ENCODE measurements at regions not wholly inside any gene's neighbourhood (a gene's known extent, or its start where the extent isn't known, plus 50 kb on each side); places are given as distances from the start of the nearest gene placed in this dataset.
A peak's percentile ranks its signal among the peaks of the same experiment; 100 is the strongest.
"Not testable (repeated sequence)": the region's sequence is repeated elsewhere in the genome, so short reads cannot be mapped to it uniquely, and the experiment has no call there.

DNA sequence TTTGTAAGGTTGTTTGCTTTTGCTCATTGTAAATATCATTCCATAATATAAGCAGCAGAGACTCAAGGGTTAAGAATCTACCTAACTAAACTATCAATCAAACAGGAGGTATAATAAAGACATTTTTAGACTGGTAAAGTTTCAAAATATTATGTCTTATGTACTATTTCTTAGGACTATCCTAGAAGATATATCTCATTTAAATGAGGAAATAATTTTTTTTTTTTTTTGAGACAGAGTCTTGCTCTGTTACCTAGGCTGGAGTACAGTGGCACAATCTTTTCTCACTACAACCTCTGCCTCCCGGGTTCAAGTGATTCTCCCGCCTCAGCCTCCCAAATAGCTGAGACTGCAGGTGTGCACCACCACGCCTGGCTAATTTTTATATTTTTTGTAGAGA is 80.9 kb upstream of the PARD3 start:
- Histone ChIP-seq H3K4me1 (no peaks in the 10 kb centered on the region), H3K4me3 (no peak overlapping the region), H3K27me3 (ENCODE audit: low read depth) (no peaks in the 10 kb centered on the region), H3K9me3 (no peaks in the 10 kb centered on the region), H3K36me3 (replicated peaks) (no peaks in the 10 kb centered on the region)
- in situ Hi-C loops (cut with MboI; ENCODE audit: low sequenced_read_pairs): no loop called here
- no peak for DNase-seq (ENCODE audit: low spot score in 2 of 2)

- H3K4me1 ChIP-seq; H3K9me3 ChIP-seq; H3K4me3 ChIP-seq; H3K27me3 ChIP-seq (ENCODE audit: low read depth); DNase-seq (ENCODE audit: low spot score in 2 of 2); H3K36me3 ChIP-seq (replicated peaks); in situ Hi-C loops (cut with MboI; ENCODE audit: low sequenced_read_pairs): not testable (repeated sequence)
Observed at GRCh38 chr10:34895046-34895445, 80.0 kb upstream of the PARD3 start.

DNA sequence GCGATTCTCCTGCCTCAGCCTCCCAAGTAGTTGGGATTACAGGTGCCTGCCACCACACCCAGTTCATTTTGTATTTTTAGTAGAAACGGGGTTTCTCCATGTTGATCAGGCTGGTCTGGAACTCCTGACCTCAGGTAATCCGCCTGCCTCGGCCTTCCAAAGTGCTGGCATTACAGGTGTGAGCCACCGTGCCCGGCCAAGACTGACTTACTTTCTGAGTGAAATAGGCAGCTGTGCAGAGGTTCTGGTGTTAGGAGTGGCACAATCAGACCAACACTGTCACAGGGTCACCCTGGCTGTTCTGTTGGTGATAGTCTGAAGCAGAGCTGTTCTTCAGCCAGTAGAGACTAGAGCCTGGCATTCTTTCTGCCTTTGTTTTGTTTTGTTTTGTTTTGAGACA is 77.4 kb upstream of the PARD3 start:
- H3K36me3 ChIP-seq (replicated peaks); H3K4me3 ChIP-seq; H3K4me1 ChIP-seq; DNase-seq (ENCODE audit: low spot score in 2 of 2); in situ Hi-C loops (cut with MboI; ENCODE audit: low sequenced_read_pairs); H3K9me3 ChIP-seq; H3K27me3 ChIP-seq (ENCODE audit: low read depth): not testable (repeated sequence)

DNA sequence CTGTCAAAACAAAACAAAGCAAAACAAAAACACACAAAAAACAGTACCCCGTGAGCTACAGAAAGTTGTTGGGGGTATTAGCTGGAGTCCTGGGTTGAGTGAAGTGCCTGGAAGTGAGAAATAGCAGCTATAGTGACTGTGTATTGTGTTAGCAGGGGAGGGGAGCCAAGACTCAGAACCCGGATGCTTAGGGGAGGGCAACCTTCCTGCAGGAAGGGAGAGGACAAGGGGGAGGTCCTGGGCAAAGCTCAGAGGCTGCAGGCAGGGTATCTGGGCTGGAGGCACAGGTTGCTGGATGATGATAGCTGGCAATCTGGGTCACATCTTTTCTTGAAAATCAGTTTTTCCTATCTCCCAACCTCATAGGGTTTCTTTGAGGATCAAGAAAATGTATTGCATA is 75.8 kb upstream of the PARD3 start:
- no peaks in the 10 kb centered on the region for H3K9me3 ChIP-seq
- no peak for DNase-seq (ENCODE audit: low spot score in 2 of 2)
- no peak overlapping the region for H3K4me3 ChIP-seq
- in situ Hi-C loops (cut with MboI; ENCODE audit: low sequenced_read_pairs): no loop called here
- H3K36me3 ChIP-seq (replicated peaks): no peaks in the 10 kb centered on the region
- H3K4me1 ChIP-seq: no peaks in the 10 kb centered on the region
- no peaks in the 10 kb centered on the region for H3K27me3 ChIP-seq (ENCODE audit: low read depth)

DNA sequence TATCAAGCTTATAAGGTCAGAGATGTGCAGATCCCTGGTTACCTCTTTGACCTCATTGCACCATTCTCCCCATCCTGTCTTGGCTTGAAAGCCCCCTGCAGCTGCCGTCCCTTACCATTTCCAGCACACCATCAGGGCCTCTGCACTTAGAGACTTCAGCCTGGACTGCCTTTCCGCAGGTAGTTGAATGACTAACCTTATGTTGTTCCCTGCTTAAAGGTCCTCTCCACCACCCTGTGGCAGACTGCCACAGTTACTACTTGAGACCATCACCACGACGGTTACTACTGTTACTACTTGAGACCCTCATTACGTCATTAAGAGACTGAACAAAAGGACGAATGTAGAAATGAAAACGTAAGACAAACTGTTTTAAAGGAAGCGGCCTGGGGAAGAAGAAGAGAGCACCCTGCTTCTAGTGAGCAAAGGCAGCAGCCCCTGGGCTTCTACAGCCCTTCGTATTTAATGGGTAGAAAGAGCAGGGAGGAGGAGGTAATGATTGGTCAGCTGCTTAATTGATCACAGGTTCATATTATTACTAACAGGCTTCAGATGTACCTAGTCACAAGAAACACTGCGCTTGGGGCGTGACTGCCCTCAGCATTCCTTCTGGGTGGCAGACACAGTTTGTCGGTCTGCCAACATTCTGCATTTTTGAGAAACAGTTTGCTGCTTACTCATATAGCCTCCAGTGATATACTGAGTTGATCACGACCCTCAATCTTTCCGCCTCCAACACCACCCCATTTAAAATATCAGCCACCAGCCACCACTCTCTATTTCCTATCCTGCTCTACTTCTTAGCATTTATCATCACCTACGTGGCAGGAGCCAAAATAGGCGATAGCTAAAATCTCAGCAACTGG is 74.1 kb upstream of the PARD3 start:
- Histone ChIP-seq H3K9me3 (no peaks in the 10 kb centered on the region), H3K4me3 (no peak overlapping the region), H3K36me3 (replicated peaks) (no peaks in the 10 kb centered on the region), H3K4me1 (no peaks in the 10 kb centered on the region), H3K27me3 (ENCODE audit: low read depth) (no peaks in the 10 kb centered on the region)
- in situ Hi-C loops (cut with MboI; ENCODE audit: low sequenced_read_pairs): no loop called here
- DNase-seq (ENCODE audit: low spot score in 2 of 2): no peak

- no peaks in the 10 kb centered on the region for H3K27me3 ChIP-seq (ENCODE audit: low read depth)
- no peaks in the 10 kb centered on the region for H3K36me3 ChIP-seq (replicated peaks)
- H3K4me1 ChIP-seq: no peaks in the 10 kb centered on the region
- no peaks in the 10 kb centered on the region for H3K9me3 ChIP-seq
- in situ Hi-C loops (cut with MboI; ENCODE audit: low sequenced_read_pairs): no loop called here
- no peak for DNase-seq (ENCODE audit: low spot score in 2 of 2)
- H3K4me3 ChIP-seq: no peak overlapping the region
Observed at GRCh38 chr10:34886906-34887642, 72.0 kb upstream of the PARD3 start.

- peak in 1 of 2 experiments; percentile 16 for DNase-seq (ENCODE audit: low spot score in 2 of 2)
- H3K36me3 ChIP-seq (replicated peaks): no peaks in the 10 kb centered on the region
- no peaks in the 10 kb centered on the region for H3K4me1 ChIP-seq
- no peaks in the 10 kb centered on the region for H3K9me3 ChIP-seq
- in situ Hi-C loops (cut with MboI; ENCODE audit: low sequenced_read_pairs): no loop called here
- no peaks in the 10 kb centered on the region for H3K27me3 ChIP-seq (ENCODE audit: low read depth)
- H3K4me3 ChIP-seq: no peak overlapping the region
Observed at GRCh38 chr10:34885898-34886297, 70.8 kb upstream of the PARD3 start.

- no peak overlapping the region for H3K4me3 ChIP-seq
- H3K27me3 ChIP-seq (ENCODE audit: low read depth): no peaks in the 10 kb centered on the region
Observed at GRCh38 chr10:34885011-34885410, 69.9 kb upstream of the PARD3 start.

DNA sequence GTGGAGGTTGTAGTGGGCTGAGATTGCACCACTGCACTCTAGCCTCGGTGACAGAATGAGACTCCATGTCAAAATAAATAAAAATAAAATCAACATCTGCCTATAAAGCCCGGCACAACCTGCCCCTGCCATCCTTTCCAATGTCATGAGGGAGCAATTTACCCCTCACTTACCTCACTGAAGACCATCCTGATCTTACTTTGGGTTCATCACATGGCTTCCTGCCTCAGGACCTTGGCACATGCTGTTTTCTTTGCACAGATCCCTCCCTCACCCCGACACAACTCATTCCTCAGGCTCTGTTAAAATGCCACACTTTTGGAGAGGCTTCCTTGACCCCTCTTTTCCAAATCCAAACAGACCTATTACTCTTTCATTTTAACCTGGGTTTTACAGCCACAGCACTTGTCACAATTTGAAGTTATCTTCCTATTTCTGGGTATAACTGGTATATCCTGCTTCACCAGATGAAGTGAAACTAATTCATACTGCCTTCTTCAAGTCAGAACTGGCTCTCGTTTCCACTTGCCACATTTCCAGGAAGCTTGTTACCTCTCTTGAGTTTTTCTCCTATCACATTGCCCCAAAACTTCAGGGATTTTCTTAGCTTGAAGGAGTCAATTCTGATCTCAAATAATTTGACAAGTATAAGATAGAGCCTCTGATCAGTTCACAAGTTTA is 69.3 kb upstream of the PARD3 start:
- Histone ChIP-seq H3K9me3 (no peaks in the 10 kb centered on the region), H3K27me3 (ENCODE audit: low read depth) (no peaks in the 10 kb centered on the region), H3K4me3 (no peak overlapping the region), H3K36me3 (replicated peaks) (no peaks in the 10 kb centered on the region), H3K4me1 (no peaks in the 10 kb centered on the region)
- in situ Hi-C loops (cut with MboI; ENCODE audit: low sequenced_read_pairs): no loop called here
- DNase-seq (ENCODE audit: low spot score in 2 of 2): no peak

More at GRCh38 chr10:34885011-34885410, 69.9 kb upstream of the PARD3 start:
- in situ Hi-C loops (cut with MboI; ENCODE audit: low sequenced_read_pairs): no loop called here
- no peaks in the 10 kb centered on the region for H3K9me3 ChIP-seq
- no peaks in the 10 kb centered on the region for H3K36me3 ChIP-seq (replicated peaks)
- no peaks in the 10 kb centered on the region for H3K4me1 ChIP-seq
- no peak for DNase-seq (ENCODE audit: low spot score in 2 of 2)

GRCh38 chr10:34880817-34881216 is 65.7 kb upstream of the PARD3 start:
- in situ Hi-C loops (cut with MboI; ENCODE audit: low sequenced_read_pairs): no loop called here
- DNase-seq (ENCODE audit: low spot score in 2 of 2): no peak
- Histone ChIP-seq H3K36me3 (replicated peaks) (no peaks in the 10 kb centered on the region), H3K4me3 (no peak overlapping the region), H3K9me3 (no peaks in the 10 kb centered on the region), H3K4me1 (peaks cover 9% of the 10 kb centered on the region), H3K27me3 (ENCODE audit: low read depth) (no peaks in the 10 kb centered on the region)

DNA sequence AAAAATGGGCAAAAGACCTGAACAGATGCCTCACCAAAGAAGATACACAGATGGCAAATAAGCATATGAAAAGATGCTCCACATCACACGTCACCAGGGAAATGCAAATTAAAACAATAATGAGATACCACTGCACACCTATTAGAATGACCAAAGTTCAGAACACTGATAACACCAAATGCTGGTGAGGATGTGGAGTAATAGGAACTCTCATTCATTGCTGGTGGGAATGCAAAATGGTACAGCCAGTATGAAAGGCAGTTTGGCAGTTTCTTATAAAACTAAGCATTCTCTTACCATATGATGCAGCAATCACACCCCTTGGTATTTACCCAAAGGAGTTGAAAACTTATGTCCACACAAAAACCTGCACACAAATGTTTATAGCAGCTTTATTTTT is 63.6 kb upstream of the PARD3 start:
- in situ Hi-C loops (cut with MboI; ENCODE audit: low sequenced_read_pairs); H3K9me3 ChIP-seq; H3K4me3 ChIP-seq; H3K36me3 ChIP-seq (replicated peaks); H3K27me3 ChIP-seq (ENCODE audit: low read depth); H3K4me1 ChIP-seq: not testable (repeated sequence)
- peak in 1 of 2 experiments; percentile 16 for DNase-seq (ENCODE audit: low spot score in 2 of 2)

DNA sequence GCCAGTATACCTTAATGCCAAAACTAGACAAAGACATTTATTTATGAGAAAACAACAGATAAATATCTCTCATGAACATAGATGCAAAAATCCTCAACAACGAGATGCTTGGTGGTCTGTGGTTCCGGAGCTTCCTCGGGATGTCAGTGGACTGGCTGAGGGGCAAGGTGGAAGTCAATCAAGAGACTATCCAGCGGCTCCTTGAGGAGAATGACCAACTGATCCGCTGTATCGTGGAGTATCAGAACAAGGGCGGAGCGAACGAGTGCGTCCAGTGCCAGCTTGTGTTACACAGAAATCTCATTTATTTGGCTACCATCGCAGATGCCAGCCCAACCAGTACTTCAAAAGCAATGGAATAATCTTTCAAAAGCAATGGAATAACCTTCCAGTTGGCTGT is 60.0 kb upstream of the PARD3 start:
- no peak overlapping the region for H3K4me3 ChIP-seq
- in situ Hi-C loops (cut with MboI; ENCODE audit: low sequenced_read_pairs): no loop called here
- H3K36me3 ChIP-seq (replicated peaks): no peaks in the 10 kb centered on the region
- peaks cover 9% of the 10 kb centered on the region for H3K4me1 ChIP-seq
- H3K27me3 ChIP-seq (ENCODE audit: low read depth): no peaks in the 10 kb centered on the region
- H3K9me3 ChIP-seq: no peaks in the 10 kb centered on the region
- DNase-seq (ENCODE audit: low spot score in 2 of 2): no peak

- no peaks in the 10 kb centered on the region for H3K9me3 ChIP-seq
- no peaks in the 10 kb centered on the region for H3K27me3 ChIP-seq (ENCODE audit: low read depth)
- in situ Hi-C loops (cut with MboI; ENCODE audit: low sequenced_read_pairs): no loop called here
- no peak for DNase-seq (ENCODE audit: low spot score in 2 of 2)
- H3K4me3 ChIP-seq: no peak overlapping the region
- no peaks in the 10 kb centered on the region for H3K36me3 ChIP-seq (replicated peaks)
- no peaks in the 10 kb centered on the region for H3K4me1 ChIP-seq
Observed at GRCh38 chr10:34872820-34873219, 57.7 kb upstream of the PARD3 start.

Data from HAP-1 (cell line).